GM23338 (cell line): ENCODE measurements at regions not wholly inside any gene's neighbourhood (a gene's known extent, or its start where the extent isn't known, plus 50 kb on each side); places are given as distances from the start of the nearest gene placed in this dataset.

ENCODE experiments used
- ATAC-seq: fragments of 200-7000 bp; cut with Tn5 transposase; 3 replicates; pipeline ENCODE4 v1.9.1; 2020
- DNase-seq: peaks from one replicate; pipeline ENCODE4 v3.0.0-alpha.2; 2015; ENCODE audit warnings: low spot score
- H2AFZ ChIP-seq: fragments of 200-600 bp; sonication (generic); 2 replicates; pipeline ENCODE4 v1.8.0; 2016; ENCODE audit warnings: antibody characterized with exemption, mild to moderate bottlenecking, moderate library complexity
- H3F3A ChIP-seq: fragments of 200-600 bp; sonication (generic); replicated peaks from 2 replicates; pipeline ENCODE4 v1.8.0; 2017; ENCODE audit warnings: antibody characterized with exemption, mixed run types, low read depth
- H3K27ac ChIP-seq: fragments of 200-600 bp; sonication (generic); 2 replicates; pipeline ENCODE4 v1.6.1; 2016; ENCODE audit warnings: low read depth
- H3K27me3 ChIP-seq: fragments of 200-600 bp; sonication (generic); 2 replicates; pipeline ENCODE4 v1.8.0; 2016; ENCODE audit warnings: mild to moderate bottlenecking, mixed run types, moderate library complexity; ENCODE audit not compliant: insufficient read depth
- H3K36me3 ChIP-seq: fragments of 200-600 bp; sonication (generic); 2 replicates; pipeline ENCODE4 v1.8.0; 2016; ENCODE audit warnings: mild to moderate bottlenecking; ENCODE audit not compliant: insufficient read depth
- H3K4me1 ChIP-seq: fragments of 200-600 bp; sonication (generic); 2 replicates; pipeline ENCODE4 v1.8.0; 2016; ENCODE audit warnings: mild to moderate bottlenecking, moderate library complexity; ENCODE audit not compliant: insufficient read depth
- H3K4me2 ChIP-seq: fragments of 200-600 bp; sonication (generic); 2 replicates; pipeline ENCODE4 v1.7.1; 2017; ENCODE audit warnings: mixed run types
- H3K4me3 ChIP-seq: fragments of 200-600 bp; sonication (generic); 2 replicates; pipeline ENCODE4 v1.6.1; 2016; ENCODE audit warnings: mixed run types
- H3K79me2 ChIP-seq: fragments of 200-600 bp; sonication (generic); replicated peaks from 2 replicates; pipeline ENCODE4 v1.8.0; 2017; ENCODE audit warnings: mild to moderate bottlenecking; ENCODE audit not compliant: insufficient read depth
- H3K9me2 ChIP-seq: fragments of 200-600 bp; sonication (generic); 2 replicates; pipeline ENCODE4 v1.8.0; 2017; ENCODE audit not compliant: insufficient read depth
- H4K20me1 ChIP-seq: fragments of 200-600 bp; sonication (generic); replicated peaks from 2 replicates; pipeline ENCODE4 v1.8.0; 2017; ENCODE audit warnings: mild to moderate bottlenecking; ENCODE audit not compliant: insufficient read depth
- H3K27ac Mint-ChIP-seq: 2 replicates; pipeline ENCODE4 v1.8.0; 2020; ENCODE audit warnings: inconsistent platforms, mild to moderate bottlenecking, moderate library complexity, mixed read lengths
- H3K27me3 Mint-ChIP-seq: 3 replicates; pipeline ENCODE4 v1.8.0; 2022; ENCODE audit warnings: low read depth, mild to moderate bottlenecking, moderate library complexity, mixed read lengths, inconsistent platforms; ENCODE audit not compliant: insufficient read depth, poor library complexity
- H3K36me3 Mint-ChIP-seq: 3 replicates; pipeline ENCODE4 v1.8.0; 2021; ENCODE audit warnings: low read depth, mild to moderate bottlenecking, inconsistent platforms, moderate library complexity, mixed read lengths
- H3K4me1 Mint-ChIP-seq: 3 replicates; pipeline ENCODE4 v1.8.0; 2020; ENCODE audit warnings: mild to moderate bottlenecking, inconsistent platforms, mixed read lengths
- H3K4me3 Mint-ChIP-seq: 3 replicates; pipeline ENCODE4 v1.8.0; 2021; ENCODE audit warnings: moderate library complexity, mild to moderate bottlenecking, inconsistent platforms, mixed read lengths
- H3K9me3 Mint-ChIP-seq: 3 replicates; pipeline ENCODE4 v1.8.0; 2020; ENCODE audit warnings: moderate library complexity, mild to moderate bottlenecking, inconsistent platforms, mixed read lengths
- CREB1 ChIP-seq: fragments of 250-450 bp; sonication (Bioruptor Pico); IDR thresholded peaks from 2 replicates; pipeline ENCODE4 v1.5.0; 2020; ENCODE audit warnings: low read depth, mild to moderate bottlenecking, moderate library complexity
- EZH2 ChIP-seq: fragments of 200-600 bp; sonication (generic); IDR thresholded peaks from one replicate; pipeline ENCODE4 v1.8.0; 2017; ENCODE audit warnings: antibody characterized with exemption, mild to moderate bottlenecking, low read depth; ENCODE audit not compliant: unreplicated experiment
- EZH2phosphoT487 ChIP-seq: fragments of 200-600 bp; sonication (generic); IDR thresholded peaks from one replicate; pipeline ENCODE4 v1.8.1; 2018; ENCODE audit warnings: antibody characterized with exemption; ENCODE audit not compliant: unreplicated experiment
- JUNB ChIP-seq: IDR thresholded peaks from one replicate; pipeline ENCODE4 v1.6.1; 2016; ENCODE audit warnings: antibody characterized with exemption; ENCODE audit not compliant: unreplicated experiment
- NANOG ChIP-seq: IDR thresholded peaks from 2 replicates; pipeline ENCODE4 v1.6.1; 2016; ENCODE audit warnings: antibody characterized with exemption, borderline replicate concordance
- POLR2AphosphoS5 ChIP-seq: IDR thresholded peaks from 2 replicates; pipeline ENCODE4 v1.6.1; 2016; ENCODE audit warnings: antibody characterized with exemption, low read depth
- STAT1 ChIP-seq: IDR thresholded peaks from one replicate; pipeline ENCODE4 v1.6.1; 2016; ENCODE audit warnings: antibody characterized with exemption; ENCODE audit not compliant: unreplicated experiment
- ZNF114 ChIP-seq: fragments of 250-450 bp; sonication (Bioruptor Pico); IDR thresholded peaks from 2 replicates; pipeline ENCODE4 v1.5.0; 2020; ENCODE audit warnings: mild to moderate bottlenecking, moderate library complexity
- ZNF331 ChIP-seq: fragments of 250-450 bp; sonication (Bioruptor Pico); IDR thresholded peaks from 2 replicates; pipeline ENCODE4 v1.5.0; 2020; ENCODE audit warnings: low read depth, mild to moderate bottlenecking, moderate library complexity
- TF ChIP-seq, protein P1 (sequence below), 2 experiments: fragments of 200-600 bp in 1 of 2; sonication (generic) in 1 of 2; conservative IDR thresholded peaks; 2 replicates each; pipeline versions ENCODE4 v1.5.1 to v1.6.1; 2016 to 2017; ENCODE audit warnings: antibody characterized with exemption in 2 of 2, low read depth in 2 of 2, mild to moderate bottlenecking in 2 of 2, moderate library complexity in 1 of 2
- TF ChIP-seq, protein P2 (sequence below): fragments of 250-450 bp; sonication (Bioruptor Pico); IDR thresholded peaks from 2 replicates; pipeline ENCODE4 v1.5.0; 2020; ENCODE audit warnings: mild to moderate bottlenecking, moderate library complexity
- TF ChIP-seq, protein P3 (sequence below): IDR thresholded peaks from one replicate; pipeline ENCODE4 v1.6.1; 2018; ENCODE audit warnings: antibody characterized with exemption; ENCODE audit not compliant: unreplicated experiment
- TF ChIP-seq, protein P4 (sequence below): IDR thresholded peaks from 2 replicates; pipeline ENCODE4 v1.6.1; 2016; ENCODE audit warnings: antibody characterized with exemption

DNA sequence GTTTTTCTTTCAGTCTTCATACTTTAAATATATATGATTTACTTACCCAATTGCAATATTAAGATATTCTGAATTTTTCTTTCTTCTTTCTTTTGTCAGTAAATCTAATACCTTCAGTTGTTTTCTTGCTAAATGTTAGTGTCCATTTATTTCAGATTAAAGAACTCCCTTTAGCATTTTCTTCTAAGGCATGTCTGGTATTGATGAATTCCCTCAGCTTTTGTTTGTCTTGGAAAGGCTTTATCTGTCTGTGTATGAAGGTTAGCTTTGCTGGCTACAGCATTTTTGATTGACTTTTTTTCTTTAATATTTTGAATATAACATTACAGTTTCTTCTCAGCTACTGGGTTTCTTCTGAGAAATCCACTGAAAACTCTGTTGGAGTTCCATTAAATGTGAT, 64.0 kb upstream of the PLSCR4 start:
- Histone ChIP-seq H3K79me2 (no peaks in the 10 kb centered on the region), H3F3A (no peaks in the 10 kb centered on the region), H3K9me2 (no peaks in the 10 kb centered on the region), H3K27me3 (no peaks in the 10 kb centered on the region), H3K4me3 (no peak overlapping the region), H4K20me1 (no peaks in the 10 kb centered on the region), H3K27ac (no peak overlapping the region), H3K4me1 (no peaks in the 10 kb centered on the region), H3K36me3 (no peaks in the 10 kb centered on the region), H3K4me2 (no peak overlapping the region), H2AFZ (no peak overlapping the region)
- peaks cover 3% of the 10 kb centered on the region; the same call in 2 of the 3 replicates for H3K36me3 Mint-ChIP-seq
- H3K27me3 Mint-ChIP-seq, result no peaks in the 10 kb centered on the region
- no peak overlapping the region for H3K27ac Mint-ChIP-seq
- DNase-seq (no peak), ATAC-seq (no peak)
- TF ChIP-seq STAT1 (no peak), POLR2AphosphoS5 (no peak), CREB1 (CRISPR knock-in tag) (no peak), ZNF331 (CRISPR knock-in tag) (no peak), ZNF114 (no peak), EZH2phosphoT487 (no peak), JUNB (no peak), NANOG (no peak), EZH2 (no peak)
- TF ChIP-seq, protein P1, sequence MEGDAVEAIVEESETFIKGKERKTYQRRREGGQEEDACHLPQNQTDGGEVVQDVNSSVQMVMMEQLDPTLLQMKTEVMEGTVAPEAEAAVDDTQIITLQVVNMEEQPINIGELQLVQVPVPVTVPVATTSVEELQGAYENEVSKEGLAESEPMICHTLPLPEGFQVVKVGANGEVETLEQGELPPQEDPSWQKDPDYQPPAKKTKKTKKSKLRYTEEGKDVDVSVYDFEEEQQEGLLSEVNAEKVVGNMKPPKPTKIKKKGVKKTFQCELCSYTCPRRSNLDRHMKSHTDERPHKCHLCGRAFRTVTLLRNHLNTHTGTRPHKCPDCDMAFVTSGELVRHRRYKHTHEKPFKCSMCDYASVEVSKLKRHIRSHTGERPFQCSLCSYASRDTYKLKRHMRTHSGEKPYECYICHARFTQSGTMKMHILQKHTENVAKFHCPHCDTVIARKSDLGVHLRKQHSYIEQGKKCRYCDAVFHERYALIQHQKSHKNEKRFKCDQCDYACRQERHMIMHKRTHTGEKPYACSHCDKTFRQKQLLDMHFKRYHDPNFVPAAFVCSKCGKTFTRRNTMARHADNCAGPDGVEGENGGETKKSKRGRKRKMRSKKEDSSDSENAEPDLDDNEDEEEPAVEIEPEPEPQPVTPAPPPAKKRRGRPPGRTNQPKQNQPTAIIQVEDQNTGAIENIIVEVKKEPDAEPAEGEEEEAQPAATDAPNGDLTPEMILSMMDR (conservative IDR thresholded peaks at IDR 0.05; ENCODE audit: low read depth in 2 of 2), result no peak
- TF ChIP-seq, protein P2, sequence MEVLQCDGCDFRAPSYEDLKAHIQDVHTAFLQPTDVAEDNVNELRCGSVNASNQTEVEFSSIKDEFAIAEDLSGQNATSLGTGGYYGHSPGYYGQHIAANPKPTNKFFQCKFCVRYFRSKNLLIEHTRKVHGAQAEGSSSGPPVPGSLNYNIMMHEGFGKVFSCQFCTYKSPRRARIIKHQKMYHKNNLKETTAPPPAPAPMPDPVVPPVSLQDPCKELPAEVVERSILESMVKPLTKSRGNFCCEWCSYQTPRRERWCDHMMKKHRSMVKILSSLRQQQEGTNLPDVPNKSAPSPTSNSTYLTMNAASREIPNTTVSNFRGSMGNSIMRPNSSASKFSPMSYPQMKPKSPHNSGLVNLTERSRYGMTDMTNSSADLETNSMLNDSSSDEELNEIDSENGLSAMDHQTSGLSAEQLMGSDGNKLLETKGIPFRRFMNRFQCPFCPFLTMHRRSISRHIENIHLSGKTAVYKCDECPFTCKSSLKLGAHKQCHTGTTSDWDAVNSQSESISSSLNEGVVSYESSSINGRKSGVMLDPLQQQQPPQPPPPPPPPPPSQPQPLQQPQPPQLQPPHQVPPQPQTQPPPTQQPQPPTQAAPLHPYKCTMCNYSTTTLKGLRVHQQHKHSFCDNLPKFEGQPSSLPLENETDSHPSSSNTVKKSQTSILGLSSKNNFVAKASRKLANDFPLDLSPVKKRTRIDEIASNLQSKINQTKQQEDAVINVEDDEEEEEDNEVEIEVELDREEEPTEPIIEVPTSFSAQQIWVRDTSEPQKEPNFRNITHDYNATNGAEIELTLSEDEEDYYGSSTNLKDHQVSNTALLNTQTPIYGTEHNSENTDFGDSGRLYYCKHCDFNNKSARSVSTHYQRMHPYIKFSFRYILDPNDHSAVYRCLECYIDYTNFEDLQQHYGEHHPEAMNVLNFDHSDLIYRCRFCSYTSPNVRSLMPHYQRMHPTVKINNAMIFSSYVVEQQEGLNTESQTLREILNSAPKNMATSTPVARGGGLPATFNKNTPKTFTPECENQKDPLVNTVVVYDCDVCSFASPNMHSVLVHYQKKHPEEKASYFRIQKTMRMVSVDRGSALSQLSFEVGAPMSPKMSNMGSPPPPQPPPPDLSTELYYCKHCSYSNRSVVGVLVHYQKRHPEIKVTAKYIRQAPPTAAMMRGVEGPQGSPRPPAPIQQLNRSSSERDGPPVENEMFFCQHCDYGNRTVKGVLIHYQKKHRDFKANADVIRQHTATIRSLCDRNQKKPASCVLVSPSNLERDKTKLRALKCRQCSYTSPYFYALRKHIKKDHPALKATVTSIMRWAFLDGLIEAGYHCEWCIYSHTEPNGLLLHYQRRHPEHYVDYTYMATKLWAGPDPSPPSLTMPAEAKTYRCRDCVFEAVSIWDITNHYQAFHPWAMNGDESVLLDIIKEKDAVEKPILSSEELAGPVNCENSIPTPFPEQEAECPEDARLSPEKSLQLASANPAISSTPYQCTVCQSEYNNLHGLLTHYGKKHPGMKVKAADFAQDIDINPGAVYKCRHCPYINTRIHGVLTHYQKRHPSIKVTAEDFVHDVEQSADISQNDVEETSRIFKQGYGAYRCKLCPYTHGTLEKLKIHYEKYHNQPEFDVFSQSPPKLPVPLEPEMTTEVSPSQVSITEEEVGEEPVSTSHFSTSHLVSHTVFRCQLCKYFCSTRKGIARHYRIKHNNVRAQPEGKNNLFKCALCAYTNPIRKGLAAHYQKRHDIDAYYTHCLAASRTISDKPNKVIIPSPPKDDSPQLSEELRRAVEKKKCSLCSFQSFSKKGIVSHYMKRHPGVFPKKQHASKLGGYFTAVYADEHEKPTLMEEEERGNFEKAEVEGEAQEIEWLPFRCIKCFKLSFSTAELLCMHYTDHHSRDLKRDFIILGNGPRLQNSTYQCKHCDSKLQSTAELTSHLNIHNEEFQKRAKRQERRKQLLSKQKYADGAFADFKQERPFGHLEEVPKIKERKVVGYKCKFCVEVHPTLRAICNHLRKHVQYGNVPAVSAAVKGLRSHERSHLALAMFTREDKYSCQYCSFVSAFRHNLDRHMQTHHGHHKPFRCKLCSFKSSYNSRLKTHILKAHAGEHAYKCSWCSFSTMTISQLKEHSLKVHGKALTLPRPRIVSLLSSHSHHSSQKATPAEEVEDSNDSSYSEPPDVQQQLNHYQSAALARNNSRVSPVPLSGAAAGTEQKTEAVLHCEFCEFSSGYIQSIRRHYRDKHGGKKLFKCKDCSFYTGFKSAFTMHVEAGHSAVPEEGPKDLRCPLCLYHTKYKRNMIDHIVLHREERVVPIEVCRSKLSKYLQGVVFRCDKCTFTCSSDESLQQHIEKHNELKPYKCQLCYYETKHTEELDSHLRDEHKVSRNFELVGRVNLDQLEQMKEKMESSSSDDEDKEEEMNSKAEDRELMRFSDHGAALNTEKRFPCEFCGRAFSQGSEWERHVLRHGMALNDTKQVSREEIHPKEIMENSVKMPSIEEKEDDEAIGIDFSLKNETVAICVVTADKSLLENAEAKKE (CRISPR knock-in tag), result no peak
- TF ChIP-seq, protein P3, sequence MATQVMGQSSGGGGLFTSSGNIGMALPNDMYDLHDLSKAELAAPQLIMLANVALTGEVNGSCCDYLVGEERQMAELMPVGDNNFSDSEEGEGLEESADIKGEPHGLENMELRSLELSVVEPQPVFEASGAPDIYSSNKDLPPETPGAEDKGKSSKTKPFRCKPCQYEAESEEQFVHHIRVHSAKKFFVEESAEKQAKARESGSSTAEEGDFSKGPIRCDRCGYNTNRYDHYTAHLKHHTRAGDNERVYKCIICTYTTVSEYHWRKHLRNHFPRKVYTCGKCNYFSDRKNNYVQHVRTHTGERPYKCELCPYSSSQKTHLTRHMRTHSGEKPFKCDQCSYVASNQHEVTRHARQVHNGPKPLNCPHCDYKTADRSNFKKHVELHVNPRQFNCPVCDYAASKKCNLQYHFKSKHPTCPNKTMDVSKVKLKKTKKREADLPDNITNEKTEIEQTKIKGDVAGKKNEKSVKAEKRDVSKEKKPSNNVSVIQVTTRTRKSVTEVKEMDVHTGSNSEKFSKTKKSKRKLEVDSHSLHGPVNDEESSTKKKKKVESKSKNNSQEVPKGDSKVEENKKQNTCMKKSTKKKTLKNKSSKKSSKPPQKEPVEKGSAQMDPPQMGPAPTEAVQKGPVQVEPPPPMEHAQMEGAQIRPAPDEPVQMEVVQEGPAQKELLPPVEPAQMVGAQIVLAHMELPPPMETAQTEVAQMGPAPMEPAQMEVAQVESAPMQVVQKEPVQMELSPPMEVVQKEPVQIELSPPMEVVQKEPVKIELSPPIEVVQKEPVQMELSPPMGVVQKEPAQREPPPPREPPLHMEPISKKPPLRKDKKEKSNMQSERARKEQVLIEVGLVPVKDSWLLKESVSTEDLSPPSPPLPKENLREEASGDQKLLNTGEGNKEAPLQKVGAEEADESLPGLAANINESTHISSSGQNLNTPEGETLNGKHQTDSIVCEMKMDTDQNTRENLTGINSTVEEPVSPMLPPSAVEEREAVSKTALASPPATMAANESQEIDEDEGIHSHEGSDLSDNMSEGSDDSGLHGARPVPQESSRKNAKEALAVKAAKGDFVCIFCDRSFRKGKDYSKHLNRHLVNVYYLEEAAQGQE, result no peak
- TF ChIP-seq, protein P4, sequence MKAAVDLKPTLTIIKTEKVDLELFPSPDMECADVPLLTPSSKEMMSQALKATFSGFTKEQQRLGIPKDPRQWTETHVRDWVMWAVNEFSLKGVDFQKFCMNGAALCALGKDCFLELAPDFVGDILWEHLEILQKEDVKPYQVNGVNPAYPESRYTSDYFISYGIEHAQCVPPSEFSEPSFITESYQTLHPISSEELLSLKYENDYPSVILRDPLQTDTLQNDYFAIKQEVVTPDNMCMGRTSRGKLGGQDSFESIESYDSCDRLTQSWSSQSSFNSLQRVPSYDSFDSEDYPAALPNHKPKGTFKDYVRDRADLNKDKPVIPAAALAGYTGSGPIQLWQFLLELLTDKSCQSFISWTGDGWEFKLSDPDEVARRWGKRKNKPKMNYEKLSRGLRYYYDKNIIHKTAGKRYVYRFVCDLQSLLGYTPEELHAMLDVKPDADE, result no peak
- peaks cover 4% of the 10 kb centered on the region for H3K4me1 Mint-ChIP-seq
- no peak overlapping the region for H3K4me3 Mint-ChIP-seq
- peaks cover 10% of the 10 kb centered on the region; the same call in 2 of the 3 replicates for H3K9me3 Mint-ChIP-seq
